Common myeloid progenitor, CD34-positive (primary cell): ENCODE measurements at regions not wholly inside any gene's neighbourhood (a gene's known extent, or its start where the extent isn't known, plus 50 kb on each side); places are given as distances from the start of the nearest gene placed in this dataset.

ENCODE experiments used
- CTCF ChIA-PET: fragments of 350-600 bp; sonication (Branson Sonifier 250); formaldehyde crosslinking; loops from one replicate; lab custom pipeline; 2021; ENCODE audit warnings: antibody characterized with exemption; lab: Charles Lee
- POLR2A ChIA-PET: fragments of 350-600 bp; sonication (Branson Sonifier 250); formaldehyde crosslinking; loops from one replicate; lab custom pipeline; 2021; ENCODE audit warnings: antibody characterized with exemption; lab: Charles Lee
- DNase-seq, 3 donors: peaks; one replicate each; pipeline versions ENCODE4 v3.0.0 to v3.0.0-alpha.2; 2013
- H3K27ac ChIP-seq, 2 experiments: 1 replicate in 1 of 2; 2 replicates in 1 of 2; pipeline ENCODE4 v1.7.0; 2013; ENCODE audit warnings: inconsistent platforms in 2 of 2, low read length in 2 of 2, mild to moderate bottlenecking in 2 of 2, low read depth in 1 of 2, moderate library complexity in 1 of 2; ENCODE audit not compliant: severe bottlenecking in 2 of 2, insufficient read depth in 1 of 2, poor library complexity in 1 of 2
- H3K27me3 ChIP-seq, 5 experiments: replicated peaks in 2 of 5; 1 replicate in 3 of 5; 2 replicates in 2 of 5; pipeline versions ENCODE4 v1.6.1 to v1.7.0; 2013; ENCODE audit warnings: low read length in 4 of 5, mild to moderate bottlenecking in 2 of 5, moderate library complexity in 2 of 5, inconsistent platforms in 1 of 5; ENCODE audit not compliant: insufficient read depth in 5 of 5, control insufficient read depth in 4 of 5
- H3K36me3 ChIP-seq, 4 experiments: 1 replicate in 2 of 4; 2 replicates in 2 of 4; pipeline versions ENCODE4 v1.6.1 to v1.7.0; 2013; ENCODE audit warnings: low read length in 3 of 4, control low read depth in 1 of 4, mild to moderate bottlenecking in 1 of 4; ENCODE audit not compliant: control insufficient read depth in 4 of 4, insufficient read depth in 4 of 4
- H3K4me1 ChIP-seq, 4 experiments: 1 replicate in 3 of 4; 2 replicates in 1 of 4; pipeline versions ENCODE4 v1.6.1 to v1.7.1; 2013; ENCODE audit warnings: low read length in 3 of 4, mild to moderate bottlenecking in 3 of 4, control low read depth in 1 of 4, inconsistent platforms in 1 of 4, moderate library complexity in 1 of 4; ENCODE audit not compliant: control insufficient read depth in 4 of 4, insufficient read depth in 4 of 4; ENCODE audit errors: control extremely low read depth in 1 of 4
- H3K4me3 ChIP-seq, 7 experiments: 1 replicate in 4 of 7; 2 replicates in 3 of 7; pipeline versions ENCODE4 v1.5.1 to v1.7.0; 2013; ENCODE audit warnings: mild to moderate bottlenecking in 7 of 7, low read length in 6 of 7, moderate library complexity in 6 of 7, inconsistent platforms in 2 of 7, low read depth in 2 of 7, control low read depth in 1 of 7; ENCODE audit not compliant: insufficient read depth in 4 of 7, control insufficient read depth in 1 of 7; ENCODE audit errors: extremely low read depth in 1 of 7
- H3K9me3 ChIP-seq, 5 experiments: 1 replicate in 4 of 5; 2 replicates in 1 of 5; pipeline versions ENCODE4 v1.6.1 to v1.7.1; 2013; ENCODE audit warnings: low read length in 4 of 5, mild to moderate bottlenecking in 2 of 5, inconsistent platforms in 1 of 5, low read depth in 1 of 5, moderate library complexity in 1 of 5; ENCODE audit not compliant: control insufficient read depth in 4 of 5, insufficient read depth in 2 of 5; ENCODE audit errors: control extremely low read depth in 1 of 5
- WGBS: methylation state at CpG from one replicate; pipeline ENCODE4 v1.1.5; 2013; ENCODE audit not compliant: insufficient coverage; 5-methylcytosine and 5-hydroxymethylcytosine counted together

- CTCF ChIA-PET: no interaction called here
- no peak overlapping the region for H3K27ac ChIP-seq
- H3K4me1 ChIP-seq: no peaks in the 10 kb centered on the region
- H3K27me3 ChIP-seq: peaks cover 0 to 3% (median 0%) of the 10 kb centered on the region in 5 experiments
- no peaks in the 10 kb centered on the region for H3K36me3 ChIP-seq
- H3K9me3 ChIP-seq: peaks cover 0 to 4% (median 0%) of the 10 kb centered on the region in 5 experiments
- no peak for DNase-seq
- no peak overlapping the region for H3K4me3 ChIP-seq
- 94% methylated on average over 2 of the region's 5 CpGs for WGBS
- POLR2A ChIA-PET: no interaction called here
Measured at GRCh38 chr9:81759680-81760215, 70.4 kb upstream of the TLE1 start.

- Histone ChIP-seq H3K27ac (no peak overlapping the region), H3K36me3 (no peaks in the 10 kb centered on the region), H3K9me3 (peaks cover 0 to 4% (median 0%) of the 10 kb centered on the region in 5 experiments), H3K4me1 (no peaks in the 10 kb centered on the region), H3K27me3 (no peaks in the 10 kb centered on the region), H3K4me3 (no peak overlapping the region)
- CTCF ChIA-PET: no interaction called here
- no peak for DNase-seq
- POLR2A ChIA-PET: no interaction called here
Measured at GRCh38 chr9:81767921-81768320, 78.6 kb upstream of the TLE1 start.

- H3K4me1 ChIP-seq: no peaks in the 10 kb centered on the region
- ChIA-PET POLR2A (no interaction called here), CTCF (no interaction called here)
- no peak overlapping the region for H3K27ac ChIP-seq
- no peaks in the 10 kb centered on the region for H3K27me3 ChIP-seq
- 81% methylated on average over 3 of the region's 4 CpGs for WGBS
- DNase-seq: peak in 1 of 3 donors; percentile 21
- peaks cover 0 to 4% (median 0%) of the 10 kb centered on the region in 5 experiments for H3K9me3 ChIP-seq
- H3K4me3 ChIP-seq: no peak overlapping the region
- H3K36me3 ChIP-seq: no peaks in the 10 kb centered on the region
Measured at GRCh38 chr9:81771571-81771970, 82.2 kb upstream of the TLE1 start.

GRCh38 chr9:81772144-81772543 lies 82.8 kb upstream of the TLE1 start:
- no CpG with 5 or more reads among the region's 1 CpG for WGBS
- CTCF ChIA-PET: no interaction called here
- H3K27ac ChIP-seq: no peak overlapping the region

GRCh38 chr9:81776390-81776789 lies 87.0 kb upstream of the TLE1 start:
- ChIA-PET CTCF (no interaction called here), POLR2A (no interaction called here)
- Histone ChIP-seq H3K27ac (no peak overlapping the region), H3K4me3 (no peak overlapping the region), H3K27me3 (no peaks in the 10 kb centered on the region), H3K9me3 (no peaks in the 10 kb centered on the region), H3K4me1 (no peaks in the 10 kb centered on the region), H3K36me3 (no peaks in the 10 kb centered on the region)
- DNase-seq: no peak
- no CpG with 5 or more reads among the region's 1 CpG for WGBS

More at GRCh38 chr9:81772144-81772543, 82.8 kb upstream of the TLE1 start:
- H3K4me1 ChIP-seq: no peaks in the 10 kb centered on the region
- no peaks in the 10 kb centered on the region for H3K36me3 ChIP-seq
- H3K27me3 ChIP-seq: no peaks in the 10 kb centered on the region
- no peak overlapping the region for H3K4me3 ChIP-seq
- peaks cover 0 to 4% (median 0%) of the 10 kb centered on the region in 5 experiments for H3K9me3 ChIP-seq
- POLR2A ChIA-PET: interaction anchor here (0.6 kb wide), 1 partner anchor 306 kb away, joined by 3 read pairs; no protein-coding TSS in a partner anchor
- DNase-seq: no peak

- no peaks in the 10 kb centered on the region for H3K27me3 ChIP-seq
Measured at GRCh38 chr9:81776834-81777233, 87.5 kb upstream of the TLE1 start.

GRCh38 chr9:81777482-81777881 lies 88.1 kb upstream of the TLE1 start:
- Histone ChIP-seq H3K27ac (no peak overlapping the region), H3K36me3 (no peaks in the 10 kb centered on the region), H3K4me1 (no peaks in the 10 kb centered on the region), H3K9me3 (peaks cover 0 to 1% (median 0%) of the 10 kb centered on the region in 5 experiments), H3K27me3 (no peaks in the 10 kb centered on the region), H3K4me3 (no peak overlapping the region)
- ChIA-PET POLR2A (no interaction called here), CTCF (no interaction called here)
- no peak for DNase-seq
- 100% methylated on average over 1 of the region's 3 CpGs for WGBS

More at GRCh38 chr9:81776834-81777233, 87.5 kb upstream of the TLE1 start:
- Histone ChIP-seq H3K4me1 (no peaks in the 10 kb centered on the region), H3K36me3 (no peaks in the 10 kb centered on the region), H3K27ac (no peak overlapping the region), H3K9me3 (no peaks in the 10 kb centered on the region), H3K4me3 (no peak overlapping the region)
- POLR2A ChIA-PET: no interaction called here
- no peak for DNase-seq
- WGBS: no CpG with 5 or more reads among the region's 2 CpGs
- CTCF ChIA-PET: no interaction called here
